Vagina (tissue), 2 donors: ENCODE measurements at regions not wholly inside any gene's neighbourhood (a gene's known extent, or its start where the extent isn't known, plus 50 kb on each side); places are given as distances from the start of the nearest gene placed in this dataset.

ENCODE experiments used
- DNase-seq, 2 donors: peaks; one replicate each; pipeline ENCODE4 v3.0.0-alpha.2; 2017; ENCODE audit errors: extremely low spot score in 2 of 2
- H3K27ac ChIP-seq: fragments of 200-600 bp; sonication (generic); one replicate; pipeline ENCODE4 v1.5.1; 2019
- H3K27me3 ChIP-seq: fragments of 200-600 bp; sonication (generic); one replicate; pipeline ENCODE4 v1.5.1; 2019
- H3K36me3 ChIP-seq, 2 donors: fragments of 200-600 bp; sonication (generic); one replicate each; pipeline ENCODE4 v1.5.1; 2017 to 2019
- H3K4me1 ChIP-seq: fragments of 200-600 bp; sonication (generic); one replicate; pipeline ENCODE4 v1.5.1; 2019
- H3K4me3 ChIP-seq, 2 donors: fragments of 200-600 bp; sonication (generic); 1 replicate in 1 of 2; 2 replicates in 1 of 2; pipeline ENCODE4 v1.5.1; 2016 to 2019
- H3K9me3 ChIP-seq: fragments of 200-600 bp; sonication (generic); one replicate; pipeline ENCODE4 v1.5.1; 2019
- CTCF ChIP-seq, 3 experiments: fragments of 450-650 bp in 2 of 3; fragments of 200-600 bp in 1 of 3; sonication (generic) in 1 of 3; IDR thresholded peaks; one replicate each; pipeline ENCODE4 v1.5.1; 2017 to 2019; ENCODE audit warnings: antibody characterized with exemption in 3 of 3, mild to moderate bottlenecking in 2 of 3, moderate library complexity in 2 of 3
- POLR2A ChIP-seq, 2 donors: fragments of 450-650 bp; IDR thresholded peaks; one replicate each; pipeline ENCODE4 v1.6.1; 2017; ENCODE audit warnings: antibody characterized with exemption in 2 of 2, mild to moderate bottlenecking in 2 of 2, moderate library complexity in 2 of 2
- POLR2AphosphoS5 ChIP-seq, 2 donors: sonication (generic); formaldehyde crosslinking; IDR thresholded peaks; one replicate each; pipeline ENCODE4 v1.9.0; 2017; ENCODE audit warnings: antibody characterized with exemption in 2 of 2, mild to moderate bottlenecking in 2 of 2, low read depth in 1 of 2; ENCODE audit not compliant: insufficient read depth in 1 of 2
- intact Hi-C: fragments of 100-400 bp; cut with DNase I; formaldehyde crosslinking; loops from one replicate; pipeline ENCODE4 v1.15.1; 2023

GRCh38 chr12:111248236-111249017, 120.5 kb downstream of the PHETA1 start:
- H3K27ac ChIP-seq, result no peak overlapping the region
- H3K27me3 ChIP-seq, result no peaks in the 10 kb centered on the region
- no peak for TF ChIP-seq POLR2A (IDR thresholded peaks at IDR 0.05)
- no peak for TF ChIP-seq CTCF (IDR thresholded peaks at IDR 0.05)
- no peak for TF ChIP-seq POLR2AphosphoS5 (IDR thresholded peaks at IDR 0.05; ENCODE audit: insufficient read depth in 1 of 2, low read depth in 1 of 2)
- no peak for DNase-seq
- H3K36me3 ChIP-seq, result no peaks in the 10 kb centered on the region
- H3K9me3 ChIP-seq, result no peaks in the 10 kb centered on the region
- intact Hi-C loops, result no loop called here
- no peak overlapping the region for H3K4me3 ChIP-seq
- H3K4me1 ChIP-seq, result no peaks in the 10 kb centered on the region

GRCh38 chr12:111247083-111247783, 121.7 kb downstream of the PHETA1 start:
- no peak overlapping the region for H3K27ac ChIP-seq
- intact Hi-C loops, result no loop called here
- no peak for DNase-seq
- TF ChIP-seq POLR2A (IDR thresholded peaks at IDR 0.05), result no peak
- TF ChIP-seq POLR2AphosphoS5 (IDR thresholded peaks at IDR 0.05; ENCODE audit: insufficient read depth in 1 of 2, low read depth in 1 of 2), result no peak
- no peak for TF ChIP-seq CTCF (IDR thresholded peaks at IDR 0.05)
- no peak overlapping the region for H3K4me3 ChIP-seq
- no peaks in the 10 kb centered on the region for H3K27me3 ChIP-seq
- no peaks in the 10 kb centered on the region for H3K36me3 ChIP-seq
- no peaks in the 10 kb centered on the region for H3K4me1 ChIP-seq
- H3K9me3 ChIP-seq, result no peaks in the 10 kb centered on the region

- no peak for TF ChIP-seq POLR2AphosphoS5 (IDR thresholded peaks at IDR 0.05; ENCODE audit: insufficient read depth in 1 of 2, low read depth in 1 of 2)
- TF ChIP-seq POLR2A (IDR thresholded peaks at IDR 0.05), result no peak
- no peak for TF ChIP-seq CTCF (IDR thresholded peaks at IDR 0.05)
- Histone ChIP-seq H3K36me3 (no peaks in the 10 kb centered on the region), H3K27ac (no peak overlapping the region), H3K4me3 (no peak overlapping the region), H3K4me1 (no peaks in the 10 kb centered on the region), H3K27me3 (no peaks in the 10 kb centered on the region), H3K9me3 (no peaks in the 10 kb centered on the region)
- DNase-seq, result no peak
- intact Hi-C loops, result no loop called here
Observed at GRCh38 chr12:111246477-111247011, 122.4 kb downstream of the PHETA1 start.

GRCh38 chr12:111245701-111246476, 123.0 kb downstream of the PHETA1 start:
- Histone ChIP-seq H3K27me3 (no peaks in the 10 kb centered on the region), H3K36me3 (no peaks in the 10 kb centered on the region), H3K4me1 (no peaks in the 10 kb centered on the region), H3K4me3 (no peak overlapping the region), H3K27ac (no peak overlapping the region), H3K9me3 (no peaks in the 10 kb centered on the region)
- intact Hi-C loops, result no loop called here
- TF ChIP-seq POLR2A (IDR thresholded peaks at IDR 0.05) (no peak), CTCF (IDR thresholded peaks at IDR 0.05) (no peak)
- no peak for DNase-seq
